SK-N-SH (cell line): ENCODE measurements at regions not wholly inside any gene's neighbourhood (a gene's known extent, or its start where the extent isn't known, plus 50 kb on each side); places are given as distances from the start of the nearest gene placed in this dataset.
A peak's percentile ranks its signal among the peaks of the same experiment; 100 is the strongest.

Experiments used
- CTCF ChIA-PET: fragments of 300-600, 350-600 bp; formaldehyde crosslinking; extraction: SDS; loops from one replicate; lab custom pipeline; 2021; lab: Yijun Ruan, JAX
- POLR2A ChIA-PET: fragments of 350-600 bp; sonication (Branson Sonifier 250); formaldehyde crosslinking; extraction: SDS; loops from one replicate; lab custom pipeline; 2020; ENCODE audit warnings: antibody characterized with exemption, inconsistent platforms; lab: Yijun Ruan, JAX
- DNase-seq: peaks from one replicate; pipeline ENCODE4 v3.0.0; 2012
- H2AFZ ChIP-seq: fragments of 200-600 bp; sonication (generic); 2 replicates; pipeline ENCODE4 v1.8.1; 2016; ENCODE audit warnings: antibody characterized with exemption, mild to moderate bottlenecking, low read depth
- H3F3A ChIP-seq: fragments of 200-600 bp; sonication (generic); replicated peaks from 2 replicates; pipeline ENCODE3; 2016; ENCODE audit warnings: antibody characterized with exemption, mild to moderate bottlenecking; ENCODE audit not compliant: insufficient read depth
- H3K27ac ChIP-seq, 2 experiments: fragments of 200-500 bp in 1 of 2; fragments of 200-600 bp in 1 of 2; sonication (Bioruptor generic) in 1 of 2; sonication (generic), shearing (Covaris generic) in 1 of 2; 2 replicates each; pipeline versions ENCODE4 v1.5.1 to v1.6.1; 2014 to 2016; ENCODE audit warnings: low read depth in 2 of 2, inconsistent platforms in 1 of 2, low read length in 1 of 2, mild to moderate bottlenecking in 1 of 2, mixed read lengths in 1 of 2
- H3K27me3 ChIP-seq: fragments of 200-600 bp; sonication (generic), shearing (Covaris generic); 2 replicates; pipeline ENCODE4 v1.6.1; 2016; ENCODE audit warnings: mixed run types; ENCODE audit not compliant: insufficient read depth
- H3K36me3 ChIP-seq, 2 experiments: fragments of 200-500 bp in 1 of 2; fragments of 200-600 bp in 1 of 2; sonication (Bioruptor generic) in 1 of 2; sonication (generic) in 1 of 2; replicated peaks in 1 of 2; 2 replicates each; pipeline versions ENCODE3 to v1.5.1; 2014 to 2016; ENCODE audit warnings: low read length in 1 of 2, mild to moderate bottlenecking in 1 of 2; ENCODE audit not compliant: insufficient read depth in 2 of 2, control insufficient read depth in 1 of 2
- H3K4me1 ChIP-seq, 2 experiments: fragments of 200-500 bp in 1 of 2; fragments of 200-600 bp in 1 of 2; sonication (Bioruptor generic) in 1 of 2; sonication (generic), shearing (Covaris generic) in 1 of 2; 2 replicates each; pipeline versions ENCODE4 v1.5.1 to v1.6.1; 2014 to 2016; ENCODE audit warnings: low read depth in 1 of 2, low read length in 1 of 2, mixed run types in 1 of 2; ENCODE audit not compliant: insufficient read depth in 2 of 2, control insufficient read depth in 1 of 2
- H3K4me2 ChIP-seq: fragments of 200-600 bp; sonication (generic), shearing (Covaris generic); 2 replicates; pipeline ENCODE4 v1.6.1; 2017; ENCODE audit warnings: mixed run types
- H3K4me3 ChIP-seq, 2 experiments: fragments of 200-500 bp in 1 of 2; fragments of 200-600 bp in 1 of 2; sonication (Bioruptor generic) in 1 of 2; sonication (generic), shearing (Covaris generic) in 1 of 2; 2 replicates each; pipeline versions ENCODE4 v1.5.1 to v1.8.1; 2014 to 2016; ENCODE audit warnings: low read depth in 2 of 2, inconsistent platforms in 1 of 2, low read length in 1 of 2, mild to moderate bottlenecking in 1 of 2, mixed read lengths in 1 of 2, moderate library complexity in 1 of 2
- H3K79me2 ChIP-seq: fragments of 200-600 bp; sonication (generic); 2 replicates; pipeline ENCODE4 v1.8.1; 2017; ENCODE audit warnings: mild to moderate bottlenecking; ENCODE audit not compliant: insufficient read depth
- H3K9ac ChIP-seq: fragments of 200-600 bp; sonication (generic); 2 replicates; pipeline ENCODE4 v1.6.1; 2017; ENCODE audit warnings: mixed run types
- H3K9me2 ChIP-seq: fragments of 200-600 bp; sonication (generic); 2 replicates; pipeline ENCODE4 v1.6.1; 2017; ENCODE audit warnings: mixed run types
- H3K9me3 ChIP-seq: fragments of 200-600 bp; sonication (generic); 2 replicates; pipeline ENCODE4 v1.6.1; 2017; ENCODE audit warnings: mixed run types, mild to moderate bottlenecking, moderate library complexity
- H4K20me1 ChIP-seq: fragments of 200-600 bp; sonication (generic); 2 replicates; pipeline ENCODE4 v1.6.1; 2017; ENCODE audit warnings: mild to moderate bottlenecking, mixed run types; ENCODE audit not compliant: insufficient read depth
- FOXJ3 ChIP-seq: sonication (generic); formaldehyde crosslinking; IDR thresholded peaks from 2 replicates; pipeline ENCODE4 v1.5.1; 2020; ENCODE audit warnings: mild to moderate bottlenecking, missing genetic modification reagents
- GABPA ChIP-seq: IDR thresholded peaks from 2 replicates; pipeline ENCODE4 v1.4.0; 2012; ENCODE audit warnings: low read depth, mild to moderate bottlenecking
- IRF3 ChIP-seq: fragments of 150-350 bp; IDR thresholded peaks from 2 replicates; pipeline ENCODE4 v1.6.1; 2016; ENCODE audit warnings: mild to moderate bottlenecking, low read depth, low read length
- JUND ChIP-seq: IDR thresholded peaks from 2 replicates; pipeline ENCODE4 v1.4.0; 2012
- POLR2AphosphoS5 ChIP-seq: IDR thresholded peaks from 2 replicates; pipeline ENCODE4 v1.6.1; 2012; ENCODE audit warnings: low read depth, low read length
- RAD21 ChIP-seq: IDR thresholded peaks from 2 replicates; pipeline ENCODE4 v1.6.1; 2012; ENCODE audit warnings: mild to moderate bottlenecking, low read length
- SIN3A ChIP-seq: IDR thresholded peaks from 2 replicates; pipeline ENCODE4 v1.6.1; 2012; ENCODE audit warnings: low read depth, mild to moderate bottlenecking, low read length, moderate library complexity, borderline replicate concordance
- SMC3 ChIP-seq: IDR thresholded peaks from 2 replicates; pipeline ENCODE4 v1.6.1; 2012; ENCODE audit warnings: low read depth, low read length, improper control_type of control experiment
- TEAD4 ChIP-seq: IDR thresholded peaks from 2 replicates; pipeline ENCODE4 v1.4.0; 2012; ENCODE audit warnings: mild to moderate bottlenecking, borderline replicate concordance; ENCODE audit not compliant: insufficient read depth
- WGBS: methylation state at CpG from one replicate; pipeline ENCODE4 v1.1.6; 2017; ENCODE audit warnings: low lambda C conversion rate; 5-methylcytosine and 5-hydroxymethylcytosine counted together
- TF ChIP-seq, protein P1 (sequence below): fragments of 200-600 bp; sonication (generic); IDR thresholded peaks from 2 replicates; pipeline ENCODE4 v1.6.1; 2017; ENCODE audit warnings: antibody characterized with exemption, mild to moderate bottlenecking, moderate library complexity

GRCh38 chr1:193348091-193348768, 161.8 kb upstream of the B3GALT2 start:
- no peaks in the 10 kb centered on the region for H3K79me2 ChIP-seq
- H3F3A ChIP-seq, result no peaks in the 10 kb centered on the region
- ChIA-PET POLR2A (no interaction called here), CTCF (interaction anchor here (1.2 kb wide), 1 partner anchor 9 kb away, joined by 4 read pairs; no protein-coding TSS in a partner anchor)
- H3K9me3 ChIP-seq, result no peaks in the 10 kb centered on the region
- H4K20me1 ChIP-seq, result no peaks in the 10 kb centered on the region
- peak overlapping the region; percentile 30; the same call in 1 of the 2 replicates for H2AFZ ChIP-seq
- no peak overlapping the region for H3K9ac ChIP-seq
- no peaks in the 10 kb centered on the region for H3K27me3 ChIP-seq
- no peak overlapping the region for H3K4me3 ChIP-seq
- H3K27ac ChIP-seq, result peak overlapping the region in 1 of 2 experiments; percentile 93; a peak in 1 of 4 replicates
- no peak for TF ChIP-seq SIN3A
- no peak for DNase-seq
- H3K36me3 ChIP-seq, result no peaks in the 10 kb centered on the region
- peaks cover 3 to 17% of the 10 kb centered on the region in 2 experiments; a peak in 3 of 4 replicates for H3K4me1 ChIP-seq
- no peak overlapping the region for H3K4me2 ChIP-seq
- WGBS, result 79% methylated on average over 6 of the region's 6 CpGs
- H3K9me2 ChIP-seq, result no peaks in the 10 kb centered on the region

DNA sequence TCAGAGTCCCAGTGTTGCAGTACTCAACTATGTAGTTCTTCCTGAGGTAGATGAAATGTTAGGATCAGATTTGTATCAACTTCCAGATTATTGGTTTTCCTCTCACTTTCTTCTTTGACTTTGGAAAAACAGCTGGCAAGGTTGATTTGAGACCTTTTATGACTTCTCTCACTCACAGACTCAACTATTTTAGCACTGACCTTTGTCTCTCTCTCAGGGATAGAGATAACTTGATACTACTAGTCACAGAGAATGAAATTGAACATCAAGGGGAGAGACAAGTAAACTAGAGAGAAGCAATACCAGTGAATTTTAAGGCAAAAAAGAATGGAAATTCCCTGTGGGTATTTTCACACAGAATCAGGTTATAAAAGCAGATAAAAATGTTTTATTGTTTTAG, 159.7 kb upstream of the B3GALT2 start:
- ChIA-PET CTCF (no interaction called here), POLR2A (no interaction called here)
- Histone ChIP-seq H3K4me2 (no peak overlapping the region), H3K9ac (no peak overlapping the region), H3K36me3 (no peaks in the 10 kb centered on the region), H3K79me2 (no peaks in the 10 kb centered on the region), H3K9me2 (no peaks in the 10 kb centered on the region), H3K4me1 (peaks cover 3 to 17% of the 10 kb centered on the region in 2 experiments; a peak in 3 of 4 replicates), H3K4me3 (no peak overlapping the region), H3K27me3 (no peaks in the 10 kb centered on the region), H4K20me1 (no peaks in the 10 kb centered on the region), H3K27ac (no peak overlapping the region; a peak in 1 of 4 replicates), H3F3A (no peaks in the 10 kb centered on the region), H2AFZ (no peak overlapping the region), H3K9me3 (no peaks in the 10 kb centered on the region)
- no peak for DNase-seq
- TF ChIP-seq TEAD4, result no peak
- no peak for TF ChIP-seq GABPA
- TF ChIP-seq RAD21, result no peak
- TF ChIP-seq FOXJ3 (CRISPR knock-in tag), result no peak
- TF ChIP-seq, protein P1, sequence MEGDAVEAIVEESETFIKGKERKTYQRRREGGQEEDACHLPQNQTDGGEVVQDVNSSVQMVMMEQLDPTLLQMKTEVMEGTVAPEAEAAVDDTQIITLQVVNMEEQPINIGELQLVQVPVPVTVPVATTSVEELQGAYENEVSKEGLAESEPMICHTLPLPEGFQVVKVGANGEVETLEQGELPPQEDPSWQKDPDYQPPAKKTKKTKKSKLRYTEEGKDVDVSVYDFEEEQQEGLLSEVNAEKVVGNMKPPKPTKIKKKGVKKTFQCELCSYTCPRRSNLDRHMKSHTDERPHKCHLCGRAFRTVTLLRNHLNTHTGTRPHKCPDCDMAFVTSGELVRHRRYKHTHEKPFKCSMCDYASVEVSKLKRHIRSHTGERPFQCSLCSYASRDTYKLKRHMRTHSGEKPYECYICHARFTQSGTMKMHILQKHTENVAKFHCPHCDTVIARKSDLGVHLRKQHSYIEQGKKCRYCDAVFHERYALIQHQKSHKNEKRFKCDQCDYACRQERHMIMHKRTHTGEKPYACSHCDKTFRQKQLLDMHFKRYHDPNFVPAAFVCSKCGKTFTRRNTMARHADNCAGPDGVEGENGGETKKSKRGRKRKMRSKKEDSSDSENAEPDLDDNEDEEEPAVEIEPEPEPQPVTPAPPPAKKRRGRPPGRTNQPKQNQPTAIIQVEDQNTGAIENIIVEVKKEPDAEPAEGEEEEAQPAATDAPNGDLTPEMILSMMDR, result no peak
- no peak for TF ChIP-seq JUND
- no peak for TF ChIP-seq IRF3
- TF ChIP-seq POLR2AphosphoS5, result no peak
- TF ChIP-seq SMC3, result no peak
